OCI-LY7 (cell line): ENCODE measurements at regions not wholly inside any gene's neighbourhood (a gene's known extent, or its start where the extent isn't known, plus 50 kb on each side); places are given as distances from the start of the nearest gene placed in this dataset.

Experiments used
- EZH2phosphoT487 ChIP-seq: fragments of 200-600 bp; sonication (generic); IDR thresholded peaks from 2 replicates; pipeline ENCODE4 v1.6.1; 2018; ENCODE audit warnings: low read depth, borderline replicate concordance, mild to moderate bottlenecking, mixed run types, antibody characterized with exemption, low read length, moderate library complexity, mixed read lengths
- TF ChIP-seq, protein P1 (sequence below): fragments of 200-600 bp; sonication (generic); conservative IDR thresholded peaks from 2 replicates; pipeline ENCODE4 v1.5.1; 2014; ENCODE audit warnings: mild to moderate bottlenecking, antibody characterized with exemption, low read length, moderate library complexity, mixed read lengths

DNA sequence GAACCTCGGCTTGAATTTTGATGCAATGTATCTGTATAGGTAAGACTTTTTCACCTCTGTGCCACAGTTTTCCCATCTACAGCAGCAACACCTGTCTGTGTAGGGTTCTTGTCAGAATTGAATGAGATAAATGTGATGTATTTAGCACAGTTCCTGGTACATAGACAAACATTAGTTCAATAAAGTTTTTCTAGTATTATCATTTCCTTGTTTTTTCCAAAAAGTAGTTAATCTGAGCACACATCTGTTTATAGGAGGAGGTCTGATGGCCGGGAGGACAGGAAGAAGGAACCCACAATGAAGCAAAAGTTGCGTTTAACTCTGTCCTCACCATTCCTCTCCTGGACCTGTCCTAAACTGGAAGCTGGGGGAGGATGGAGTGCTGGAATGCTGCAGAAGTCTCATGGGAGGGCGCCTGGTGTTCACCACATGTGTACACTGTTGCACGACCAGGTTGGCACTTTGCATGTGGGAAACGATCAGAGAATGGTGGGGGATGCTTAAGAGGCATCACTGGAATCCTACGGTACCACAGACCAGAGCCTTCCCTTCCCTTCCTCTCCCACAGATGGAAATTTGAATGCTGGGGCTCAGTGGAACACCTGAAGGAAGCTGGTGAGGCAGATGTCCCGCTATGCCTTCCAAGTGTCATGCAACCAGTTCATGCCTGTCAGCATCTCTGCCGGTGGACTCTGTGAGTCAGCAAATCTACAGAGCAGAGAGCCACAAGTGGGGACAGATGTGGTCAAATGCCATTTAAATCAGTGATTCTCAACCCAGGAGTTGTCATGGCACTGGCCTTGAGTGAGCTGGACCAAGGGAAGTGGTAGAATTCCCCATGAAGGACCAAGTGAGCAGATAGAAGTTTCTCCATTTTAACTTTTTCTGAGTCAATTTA is 315.6 kb downstream of the DLEU7 start:
- TF ChIP-seq, protein P1, sequence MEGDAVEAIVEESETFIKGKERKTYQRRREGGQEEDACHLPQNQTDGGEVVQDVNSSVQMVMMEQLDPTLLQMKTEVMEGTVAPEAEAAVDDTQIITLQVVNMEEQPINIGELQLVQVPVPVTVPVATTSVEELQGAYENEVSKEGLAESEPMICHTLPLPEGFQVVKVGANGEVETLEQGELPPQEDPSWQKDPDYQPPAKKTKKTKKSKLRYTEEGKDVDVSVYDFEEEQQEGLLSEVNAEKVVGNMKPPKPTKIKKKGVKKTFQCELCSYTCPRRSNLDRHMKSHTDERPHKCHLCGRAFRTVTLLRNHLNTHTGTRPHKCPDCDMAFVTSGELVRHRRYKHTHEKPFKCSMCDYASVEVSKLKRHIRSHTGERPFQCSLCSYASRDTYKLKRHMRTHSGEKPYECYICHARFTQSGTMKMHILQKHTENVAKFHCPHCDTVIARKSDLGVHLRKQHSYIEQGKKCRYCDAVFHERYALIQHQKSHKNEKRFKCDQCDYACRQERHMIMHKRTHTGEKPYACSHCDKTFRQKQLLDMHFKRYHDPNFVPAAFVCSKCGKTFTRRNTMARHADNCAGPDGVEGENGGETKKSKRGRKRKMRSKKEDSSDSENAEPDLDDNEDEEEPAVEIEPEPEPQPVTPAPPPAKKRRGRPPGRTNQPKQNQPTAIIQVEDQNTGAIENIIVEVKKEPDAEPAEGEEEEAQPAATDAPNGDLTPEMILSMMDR: no peak
- no peak for TF ChIP-seq EZH2phosphoT487
